Activated CD4-positive, alpha-beta memory T cell treated with anti-CD3 and anti-CD28 coated beads, Interleukin-2, amount 10 ng/mL, durations not matched to agents 7 days and 5 days (primary cell): ENCODE measurements at regions not wholly inside any gene's neighbourhood (a gene's known extent, or its start where the extent isn't known, plus 50 kb on each side); places are given as distances from the start of the nearest gene placed in this dataset.

Source experiments
- CTCF ChIA-PET: fragments of 350-600 bp; sonication (Branson Sonifier 250); formaldehyde crosslinking; loops from one replicate; lab custom pipeline; 2021; ENCODE audit warnings: antibody characterized with exemption, inconsistent platforms; lab: Charles Lee
- POLR2A ChIA-PET: fragments of 350-600 bp; sonication (Branson Sonifier 250); formaldehyde crosslinking; loops from one replicate; lab custom pipeline; 2021; ENCODE audit warnings: antibody characterized with exemption; lab: Charles Lee
- DNase-seq: peaks from one replicate; pipeline ENCODE4 v3.0.0-alpha.2; 2020
- H3K27ac Mint-ChIP-seq: one replicate; pipeline ENCODE4 v1.8.0; 2021; ENCODE audit warnings: mild to moderate bottlenecking, mixed read lengths
- H3K27me3 Mint-ChIP-seq: one replicate; pipeline ENCODE4 v1.8.0; 2021; ENCODE audit warnings: mixed read lengths
- H3K36me3 Mint-ChIP-seq: one replicate; pipeline ENCODE4 v1.8.0; 2021; ENCODE audit warnings: low read depth, mixed read lengths
- H3K4me1 Mint-ChIP-seq: one replicate; pipeline ENCODE4 v1.8.0; 2021; ENCODE audit warnings: mixed read lengths
- H3K4me3 Mint-ChIP-seq: one replicate; pipeline ENCODE4 v1.8.0; 2021; ENCODE audit warnings: mild to moderate bottlenecking, mixed read lengths
- H3K9me3 Mint-ChIP-seq: one replicate; pipeline ENCODE4 v1.8.0; 2021; ENCODE audit warnings: mixed read lengths

- ChIA-PET CTCF (interaction anchor here (1.2 kb wide), 1 partner anchor 17 kb away, joined by 3 read pairs; no protein-coding TSS in a partner anchor), POLR2A (no interaction called here)
- DNase-seq, result no peak
- H3K9me3 Mint-ChIP-seq, result no peaks in the 10 kb centered on the region
- no peaks in the 10 kb centered on the region for H3K4me1 Mint-ChIP-seq
- no peaks in the 10 kb centered on the region for H3K27me3 Mint-ChIP-seq
- no peaks in the 10 kb centered on the region for H3K36me3 Mint-ChIP-seq
- H3K27ac Mint-ChIP-seq, result no peak overlapping the region
- no peak overlapping the region for H3K4me3 Mint-ChIP-seq
Measured at GRCh38 chr19:28862238-28862637, 350.7 kb downstream of the UQCRFS1 start.

- ChIA-PET CTCF (no interaction called here), POLR2A (no interaction called here)
- H3K4me1 Mint-ChIP-seq, result no peaks in the 10 kb centered on the region
- H3K27me3 Mint-ChIP-seq, result no peaks in the 10 kb centered on the region
- DNase-seq, result no peak
- H3K27ac Mint-ChIP-seq, result no peak overlapping the region
- peaks cover 5% of the 10 kb centered on the region for H3K9me3 Mint-ChIP-seq
- no peak overlapping the region for H3K4me3 Mint-ChIP-seq
- no peaks in the 10 kb centered on the region for H3K36me3 Mint-ChIP-seq
Measured at GRCh38 chr19:28859811-28860210, 353.1 kb downstream of the UQCRFS1 start.

- H3K9me3 Mint-ChIP-seq, result peaks cover 7% of the 10 kb centered on the region
- H3K36me3 Mint-ChIP-seq, result no peaks in the 10 kb centered on the region
- POLR2A ChIA-PET, result no interaction called here
- no peak for DNase-seq
- CTCF ChIA-PET, result no interaction called here
- H3K4me1 Mint-ChIP-seq, result no peaks in the 10 kb centered on the region
- no peak overlapping the region for H3K27ac Mint-ChIP-seq
- H3K4me3 Mint-ChIP-seq, result no peak overlapping the region
- no peaks in the 10 kb centered on the region for H3K27me3 Mint-ChIP-seq
Measured at GRCh38 chr19:28858933-28859332, 354.0 kb downstream of the UQCRFS1 start.

GRCh38 chr19:28857967-28858366 lies 355.0 kb downstream of the UQCRFS1 start:
- Mint-ChIP-seq H3K27me3 (no peaks in the 10 kb centered on the region), H3K9me3 (peaks cover 7% of the 10 kb centered on the region), H3K4me3 (no peak overlapping the region), H3K27ac (no peak overlapping the region), H3K36me3 (no peaks in the 10 kb centered on the region), H3K4me1 (no peaks in the 10 kb centered on the region)
- POLR2A ChIA-PET, result no interaction called here
- CTCF ChIA-PET, result no interaction called here
- no peak for DNase-seq

- ChIA-PET CTCF (no interaction called here), POLR2A (no interaction called here)
- H3K9me3 Mint-ChIP-seq, result peaks cover 7% of the 10 kb centered on the region
- H3K27me3 Mint-ChIP-seq, result no peaks in the 10 kb centered on the region
- no peaks in the 10 kb centered on the region for H3K36me3 Mint-ChIP-seq
- no peak for DNase-seq
- no peaks in the 10 kb centered on the region for H3K4me1 Mint-ChIP-seq
- no peak overlapping the region for H3K27ac Mint-ChIP-seq
- H3K4me3 Mint-ChIP-seq, result no peak overlapping the region
Measured at GRCh38 chr19:28855216-28855615, 357.7 kb downstream of the UQCRFS1 start.

- ChIA-PET CTCF (no interaction called here), POLR2A (no interaction called here)
- Mint-ChIP-seq H3K27ac (no peak overlapping the region), H3K4me3 (no peak overlapping the region), H3K27me3 (no peaks in the 10 kb centered on the region), H3K9me3 (no peaks in the 10 kb centered on the region), H3K36me3 (no peaks in the 10 kb centered on the region), H3K4me1 (no peaks in the 10 kb centered on the region)
- DNase-seq, result no peak
Measured at GRCh38 chr19:28847468-28847867, 365.5 kb downstream of the UQCRFS1 start.

GRCh38 chr19:28846094-28846812 lies 366.7 kb downstream of the UQCRFS1 start:
- POLR2A ChIA-PET, result no interaction called here
- no peaks in the 10 kb centered on the region for H3K27me3 Mint-ChIP-seq
- no peak overlapping the region for H3K27ac Mint-ChIP-seq
- no peaks in the 10 kb centered on the region for H3K9me3 Mint-ChIP-seq
- H3K4me3 Mint-ChIP-seq, result no peak overlapping the region
- CTCF ChIA-PET, result no interaction called here
- H3K36me3 Mint-ChIP-seq, result no peaks in the 10 kb centered on the region
- DNase-seq, result no peak
- H3K4me1 Mint-ChIP-seq, result no peaks in the 10 kb centered on the region

- CTCF ChIA-PET, result interaction anchor here (1.0 kb wide), 1 partner anchor 35 kb away, joined by 3 read pairs; no protein-coding TSS in a partner anchor
- Mint-ChIP-seq H3K36me3 (no peaks in the 10 kb centered on the region), H3K27me3 (no peaks in the 10 kb centered on the region), H3K4me3 (no peak overlapping the region), H3K27ac (no peak overlapping the region), H3K9me3 (no peaks in the 10 kb centered on the region), H3K4me1 (no peaks in the 10 kb centered on the region)
- no peak for DNase-seq
- POLR2A ChIA-PET, result no interaction called here
Measured at GRCh38 chr19:28843761-28844492, 369.0 kb downstream of the UQCRFS1 start.

GRCh38 chr19:28841531-28841930 lies 371.4 kb downstream of the UQCRFS1 start:
- Mint-ChIP-seq H3K27ac (no peak overlapping the region), H3K27me3 (no peaks in the 10 kb centered on the region), H3K4me1 (no peaks in the 10 kb centered on the region)

GRCh38 chr19:28840891-28841290 lies 372.1 kb downstream of the UQCRFS1 start:
- H3K36me3 Mint-ChIP-seq, result no peaks in the 10 kb centered on the region
- DNase-seq, result no peak
- H3K9me3 Mint-ChIP-seq, result no peaks in the 10 kb centered on the region
- no peak overlapping the region for H3K4me3 Mint-ChIP-seq
- no peaks in the 10 kb centered on the region for H3K27me3 Mint-ChIP-seq
- CTCF ChIA-PET, result no interaction called here
- POLR2A ChIA-PET, result no interaction called here
- no peaks in the 10 kb centered on the region for H3K4me1 Mint-ChIP-seq
- no peak overlapping the region for H3K27ac Mint-ChIP-seq

More at GRCh38 chr19:28841531-28841930, 371.4 kb downstream of the UQCRFS1 start:
- no peaks in the 10 kb centered on the region for H3K9me3 Mint-ChIP-seq
- DNase-seq, result no peak
- H3K36me3 Mint-ChIP-seq, result no peaks in the 10 kb centered on the region
- ChIA-PET CTCF (no interaction called here), POLR2A (no interaction called here)
- no peak overlapping the region for H3K4me3 Mint-ChIP-seq

- Mint-ChIP-seq H3K36me3 (no peaks in the 10 kb centered on the region), H3K9me3 (no peaks in the 10 kb centered on the region), H3K27ac (no peak overlapping the region), H3K4me1 (no peaks in the 10 kb centered on the region), H3K4me3 (no peak overlapping the region), H3K27me3 (no peaks in the 10 kb centered on the region)
- POLR2A ChIA-PET, result no interaction called here
- CTCF ChIA-PET, result no interaction called here
- no peak for DNase-seq
Measured at GRCh38 chr19:28839455-28839854, 373.5 kb downstream of the UQCRFS1 start.

- Mint-ChIP-seq H3K9me3 (no peaks in the 10 kb centered on the region), H3K36me3 (no peaks in the 10 kb centered on the region), H3K4me3 (no peak overlapping the region), H3K27ac (no peak overlapping the region), H3K4me1 (no peaks in the 10 kb centered on the region), H3K27me3 (no peaks in the 10 kb centered on the region)
- ChIA-PET POLR2A (no interaction called here), CTCF (no interaction called here)
- no peak for DNase-seq
Measured at GRCh38 chr19:28838909-28839308, 374.0 kb downstream of the UQCRFS1 start.

- Mint-ChIP-seq H3K36me3 (no peaks in the 10 kb centered on the region), H3K4me1 (no peaks in the 10 kb centered on the region), H3K27me3 (no peaks in the 10 kb centered on the region), H3K27ac (no peak overlapping the region), H3K9me3 (peaks cover 1% of the 10 kb centered on the region), H3K4me3 (no peak overlapping the region)
- ChIA-PET POLR2A (no interaction called here), CTCF (no interaction called here)
- DNase-seq, result no peak
Measured at GRCh38 chr19:28836421-28836820, 376.5 kb downstream of the UQCRFS1 start.

GRCh38 chr19:28834996-28835395 lies 378.0 kb downstream of the UQCRFS1 start:
- DNase-seq, result no peak
- H3K36me3 Mint-ChIP-seq, result no peaks in the 10 kb centered on the region
- CTCF ChIA-PET, result no interaction called here
- no peak overlapping the region for H3K27ac Mint-ChIP-seq
- POLR2A ChIA-PET, result no interaction called here
- H3K4me1 Mint-ChIP-seq, result no peaks in the 10 kb centered on the region
- peaks cover 1% of the 10 kb centered on the region for H3K9me3 Mint-ChIP-seq
- no peaks in the 10 kb centered on the region for H3K27me3 Mint-ChIP-seq
- H3K4me3 Mint-ChIP-seq, result no peak overlapping the region
